HEK293 (cell line): ENCODE measurements at regions not wholly inside any gene's neighbourhood (a gene's known extent, or its start where the extent isn't known, plus 50 kb on each side); places are given as distances from the start of the nearest gene placed in this dataset.

Experiments used
- CTCF ChIA-PET: fragments of 350-600 bp; formaldehyde crosslinking; extraction: SDS; loops from one replicate; lab custom pipeline; 2021; ENCODE audit warnings: antibody characterized with exemption; lab: Yijun Ruan, JAX
- POLR2A ChIA-PET: fragments of 300-600 bp; formaldehyde crosslinking; extraction: SDS; loops from one replicate; lab custom pipeline; 2020; ENCODE audit warnings: antibody characterized with exemption, inconsistent platforms; lab: Yijun Ruan, JAX
- H3K27ac ChIP-seq: fragments of 200-500 bp; sonication (Bioruptor generic); 2 replicates; pipeline ENCODE4 v1.5.1; 2014; ENCODE audit warnings: low read depth, low read length, control low read depth, inconsistent platforms; ENCODE audit errors: extremely low read depth
- H3K36me3 ChIP-seq, 2 experiments: fragments of 200-500 bp in 1 of 2; sonication (Bioruptor generic) in 1 of 2; 1 replicate in 1 of 2; 2 replicates in 1 of 2; pipeline ENCODE4 v1.5.1; 2014 to 2017; ENCODE audit warnings: inconsistent platforms in 2 of 2, low read length in 2 of 2; ENCODE audit not compliant: control insufficient read depth in 2 of 2, insufficient read depth in 1 of 2
- H3K4me1 ChIP-seq: fragments of 200-500 bp; sonication (Bioruptor generic); 2 replicates; pipeline ENCODE4 v1.5.1; 2014; ENCODE audit warnings: mild to moderate bottlenecking, low read length, inconsistent platforms; ENCODE audit not compliant: control insufficient read depth, insufficient read depth
- H3K4me3 ChIP-seq: 2 replicates; pipeline ENCODE4 v1.5.1; 2011; ENCODE audit warnings: low read depth, mild to moderate bottlenecking, control low read depth, low read length, moderate library complexity
- H3K9me3 ChIP-seq: fragments of 200-500 bp; sonication (Bioruptor generic); 2 replicates; pipeline ENCODE4 v1.5.1; 2014; ENCODE audit warnings: low read depth, low read length, inconsistent platforms; ENCODE audit not compliant: control insufficient read depth, insufficient read depth
- AEBP2 ChIP-seq: fragments of 450-650 bp; formaldehyde crosslinking; IDR thresholded peaks from 2 replicates; pipeline ENCODE4 v1.5.1; 2016; ENCODE audit warnings: missing biosample characterization, missing genetic modification characterization, borderline replicate concordance
- GLI2 ChIP-seq: fragments of 450-650 bp; formaldehyde crosslinking; IDR thresholded peaks from 2 replicates; pipeline ENCODE4; 2017; ENCODE audit warnings: missing biosample characterization, missing genetic modification characterization, low read depth, borderline replicate concordance
- HIC1 ChIP-seq: fragments of 450-650 bp; formaldehyde crosslinking; IDR thresholded peaks from 2 replicates; pipeline ENCODE4 v1.5.1; 2016; ENCODE audit warnings: missing biosample characterization, missing genetic modification characterization
- HOXC10 ChIP-seq: sonication (generic); formaldehyde crosslinking; IDR thresholded peaks from 2 replicates; pipeline ENCODE4 v1.8.1; 2023; ENCODE audit warnings: mild to moderate bottlenecking, missing genetic modification reagents
- KLF7 ChIP-seq: fragments of 450-650 bp; formaldehyde crosslinking; IDR thresholded peaks from 2 replicates; pipeline ENCODE4 v1.5.1; 2016; ENCODE audit warnings: missing biosample characterization, missing genetic modification characterization, borderline replicate concordance
- REPIN1 ChIP-seq: fragments of 450-650 bp; formaldehyde crosslinking; IDR thresholded peaks from 2 replicates; pipeline ENCODE4 v1.5.1; 2017; ENCODE audit warnings: missing biosample characterization, missing genetic modification characterization, low read depth
- SETDB1 ChIP-seq: IDR thresholded peaks from one replicate; pipeline ENCODE4 v1.6.1; 2017; ENCODE audit warnings: mild to moderate bottlenecking, low read length, moderate library complexity, mixed read lengths; ENCODE audit not compliant: insufficient read length
- SP7 ChIP-seq: fragments of 450-650 bp; formaldehyde crosslinking; IDR thresholded peaks from 2 replicates; pipeline ENCODE4 v1.5.1; 2016; ENCODE audit warnings: missing biosample characterization, missing genetic modification characterization
- ZBTB10 ChIP-seq: fragments of 450-650 bp; formaldehyde crosslinking; IDR thresholded peaks from 2 replicates; pipeline ENCODE4 v1.5.1; 2016; ENCODE audit warnings: missing biosample characterization, missing genetic modification characterization
- ZEB2 ChIP-seq: fragments of 450-650 bp; formaldehyde crosslinking; IDR thresholded peaks from 2 replicates; pipeline ENCODE4 v1.5.1; 2016; ENCODE audit warnings: missing biosample characterization, missing genetic modification characterization
- ZFP41 ChIP-seq: fragments of 450-650 bp; formaldehyde crosslinking; IDR thresholded peaks from 2 replicates; pipeline ENCODE4 v1.5.1; 2016; ENCODE audit warnings: missing biosample characterization, missing genetic modification characterization, borderline replicate concordance
- ZFP69B ChIP-seq: fragments of 450-650 bp; formaldehyde crosslinking; IDR thresholded peaks from 2 replicates; pipeline ENCODE4 v1.5.1; 2016; ENCODE audit warnings: missing biosample characterization, missing genetic modification characterization
- ZNF157 ChIP-seq: fragments of 450-650 bp; formaldehyde crosslinking; IDR thresholded peaks from 2 replicates; pipeline ENCODE4 v1.5.1; 2016; ENCODE audit warnings: missing biosample characterization, missing genetic modification characterization
- ZNF2 ChIP-seq: fragments of 450-650 bp; formaldehyde crosslinking; IDR thresholded peaks from 2 replicates; pipeline ENCODE4 v1.5.1; 2016; ENCODE audit warnings: missing biosample characterization, missing genetic modification characterization
- ZNF221 ChIP-seq: fragments of 450-650 bp; formaldehyde crosslinking; IDR thresholded peaks from 2 replicates; pipeline ENCODE4 v1.5.1; 2017; ENCODE audit warnings: missing biosample characterization, missing genetic modification characterization, borderline replicate concordance
- ZNF324 ChIP-seq: fragments of 450-650 bp; formaldehyde crosslinking; IDR thresholded peaks from 2 replicates; pipeline ENCODE4 v1.5.1; 2016; ENCODE audit warnings: missing biosample characterization, missing genetic modification characterization
- ZNF341 ChIP-seq: fragments of 450-650 bp; formaldehyde crosslinking; IDR thresholded peaks from 2 replicates; pipeline ENCODE4; 2016; ENCODE audit warnings: low read depth, missing biosample characterization, missing genetic modification characterization
- ZNF354C ChIP-seq: fragments of 450-650 bp; formaldehyde crosslinking; IDR thresholded peaks from 2 replicates; pipeline ENCODE4 v1.5.1; 2016; ENCODE audit warnings: missing biosample characterization, missing genetic modification characterization, low read depth, borderline replicate concordance
- ZNF416 ChIP-seq: fragments of 450-650 bp; formaldehyde crosslinking; IDR thresholded peaks from 2 replicates; pipeline ENCODE4 v1.5.1; 2016; ENCODE audit warnings: missing biosample characterization, missing genetic modification characterization
- ZNF488 ChIP-seq: fragments of 450-650 bp; formaldehyde crosslinking; IDR thresholded peaks from 2 replicates; pipeline ENCODE4 v1.5.1; 2016; ENCODE audit warnings: missing biosample characterization, missing genetic modification characterization
- ZNF530 ChIP-seq: fragments of 450-650 bp; formaldehyde crosslinking; IDR thresholded peaks from 2 replicates; pipeline ENCODE4 v1.5.1; 2016; ENCODE audit warnings: low read depth, missing biosample characterization, missing genetic modification characterization
- ZNF548 ChIP-seq: fragments of 450-650 bp; formaldehyde crosslinking; IDR thresholded peaks from 2 replicates; pipeline ENCODE4 v1.5.1; 2016; ENCODE audit warnings: missing biosample characterization, missing genetic modification characterization
- ZNF555 ChIP-seq: fragments of 450-650 bp; formaldehyde crosslinking; conservative IDR thresholded peaks from 2 replicates; pipeline ENCODE4 v1.5.1; 2017; ENCODE audit warnings: missing biosample characterization, mild to moderate bottlenecking, missing genetic modification characterization, inconsistent platforms
- ZNF670 ChIP-seq: fragments of 450-650 bp; formaldehyde crosslinking; IDR thresholded peaks from 2 replicates; pipeline ENCODE4 v1.5.1; 2016; ENCODE audit warnings: missing biosample characterization, missing genetic modification characterization, low read depth
- ZNF701 ChIP-seq: fragments of 450-650 bp; formaldehyde crosslinking; IDR thresholded peaks from 2 replicates; pipeline ENCODE4 v1.5.1; 2016; ENCODE audit warnings: missing biosample characterization, missing genetic modification characterization
- ZNF776 ChIP-seq: fragments of 450-650 bp; formaldehyde crosslinking; IDR thresholded peaks from 2 replicates; pipeline ENCODE4 v1.5.0; 2017; ENCODE audit warnings: missing biosample characterization, missing genetic modification characterization, borderline replicate concordance
- ZSCAN4 ChIP-seq: fragments of 450-650 bp; formaldehyde crosslinking; IDR thresholded peaks from 2 replicates; pipeline ENCODE4 v1.5.1; 2017; ENCODE audit warnings: missing biosample characterization, missing genetic modification characterization

GRCh38 chr9:99475401-99476065, 253.5 kb downstream of the SEC61B start:
- H3K4me1 ChIP-seq, result no peaks in the 10 kb centered on the region
- no peak overlapping the region for H3K4me3 ChIP-seq
- no peaks in the 10 kb centered on the region for H3K9me3 ChIP-seq
- ChIA-PET CTCF (interaction anchor here (0.7 kb wide), 1 partner anchor 1816 kb away, joined by 3 read pairs; no protein-coding TSS in a partner anchor), POLR2A (no interaction called here)
- H3K36me3 ChIP-seq, result no peaks in the 10 kb centered on the region
- H3K27ac ChIP-seq, result no peak overlapping the region
- TF ChIP-seq ZNF221 (tag by site-specific recombination) (no peak), KLF7 (tag by site-specific recombination) (no peak), ZNF2 (tag by site-specific recombination) (no peak), ZFP69B (tag by site-specific recombination) (no peak), ZNF530 (tag by site-specific recombination) (no peak), ZNF354C (tag by site-specific recombination) (no peak), ZBTB10 (tag by site-specific recombination) (no peak), ZNF324 (no peak), ZNF670 (tag by site-specific recombination) (no peak), SP7 (tag by site-specific recombination) (no peak), ZNF416 (tag by site-specific recombination) (no peak), HOXC10 (CRISPR knock-in tag) (no peak), HIC1 (tag by site-specific recombination) (no peak), AEBP2 (tag by site-specific recombination) (no peak), REPIN1 (tag by site-specific recombination) (no peak), ZNF776 (tag by site-specific recombination) (no peak), ZNF555 (tag by site-specific recombination) (no peak)

- Histone ChIP-seq H3K4me3 (no peak overlapping the region), H3K27ac (no peak overlapping the region), H3K9me3 (no peaks in the 10 kb centered on the region), H3K36me3 (no peaks in the 10 kb centered on the region), H3K4me1 (no peaks in the 10 kb centered on the region)
- ChIA-PET POLR2A (no interaction called here), CTCF (interaction anchor here (0.7 kb wide), 1 partner anchor 293 kb away, joined by 3 read pairs; no protein-coding TSS in a partner anchor)
- TF ChIP-seq GLI2 (tag by site-specific recombination) (no peak), ZNF701 (tag by site-specific recombination) (no peak), ZFP41 (tag by site-specific recombination) (no peak), ZNF341 (tag by site-specific recombination) (no peak), SETDB1 (no peak), ZNF548 (tag by site-specific recombination) (no peak), ZSCAN4 (tag by site-specific recombination) (no peak), ZEB2 (tag by site-specific recombination) (no peak), ZNF157 (tag by site-specific recombination) (no peak), ZNF488 (tag by site-specific recombination) (no peak)
Measured at GRCh38 chr9:99478469-99479027, 256.5 kb downstream of the SEC61B start.
